ENCODE measurements at regions not wholly inside any gene's neighbourhood (a gene's known extent, or its start where the extent isn't known, plus 50 kb on each side); places are given as distances from the start of the nearest gene placed in this dataset.
"Not testable (repeated sequence)": the region's sequence is repeated elsewhere in the genome, so short reads cannot be mapped to it uniquely, and the experiment has no call there.

DNA sequence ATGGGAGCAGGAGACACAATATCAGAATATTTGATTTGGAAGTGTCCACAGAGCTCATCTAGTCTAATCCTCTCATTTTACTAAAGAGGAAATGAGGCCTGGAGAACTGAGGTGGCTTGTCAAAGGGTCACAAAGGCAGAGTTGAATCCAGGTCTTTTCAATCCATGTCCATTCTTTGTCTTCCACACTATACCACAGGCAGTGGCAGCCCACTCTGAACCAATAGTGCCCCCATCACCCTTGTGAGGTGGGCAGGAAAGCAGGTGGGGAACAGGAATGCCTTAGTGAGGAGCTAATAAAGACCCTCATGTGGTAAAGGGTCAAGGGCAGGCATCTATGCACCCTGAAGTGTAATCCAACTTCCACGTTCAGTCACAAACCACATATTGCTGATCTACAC is 134.8 kb upstream of the EGLN3 start:
- FAIRE-seq: no peak

DNA sequence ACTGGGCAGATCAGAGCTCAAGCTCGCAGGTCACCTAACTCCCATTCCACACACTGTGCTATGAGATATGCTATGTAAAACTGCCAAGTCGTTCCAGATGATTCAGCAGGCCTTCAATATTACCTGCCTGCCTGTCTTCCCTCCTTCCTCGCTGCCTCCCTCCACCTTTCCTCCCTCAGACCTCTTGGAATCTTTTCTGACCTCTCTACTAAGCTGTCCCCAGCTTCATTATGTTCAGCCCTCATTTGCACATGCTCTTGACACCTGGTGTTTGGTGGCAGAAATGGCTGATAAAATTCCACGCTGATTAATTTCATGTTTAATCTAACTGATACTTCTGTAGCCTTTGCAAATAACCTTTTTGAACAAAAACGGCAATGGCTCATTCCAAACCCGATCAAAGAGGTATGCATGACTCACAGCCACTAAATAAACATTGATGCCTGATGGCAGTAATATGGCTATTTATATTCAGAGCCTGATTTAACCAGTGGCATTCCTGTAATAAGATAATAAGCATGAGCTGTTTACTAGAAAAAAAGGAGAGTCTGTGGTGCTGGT is 130.8 kb upstream of the EGLN3 start:
- no peak for FAIRE-seq

DNA sequence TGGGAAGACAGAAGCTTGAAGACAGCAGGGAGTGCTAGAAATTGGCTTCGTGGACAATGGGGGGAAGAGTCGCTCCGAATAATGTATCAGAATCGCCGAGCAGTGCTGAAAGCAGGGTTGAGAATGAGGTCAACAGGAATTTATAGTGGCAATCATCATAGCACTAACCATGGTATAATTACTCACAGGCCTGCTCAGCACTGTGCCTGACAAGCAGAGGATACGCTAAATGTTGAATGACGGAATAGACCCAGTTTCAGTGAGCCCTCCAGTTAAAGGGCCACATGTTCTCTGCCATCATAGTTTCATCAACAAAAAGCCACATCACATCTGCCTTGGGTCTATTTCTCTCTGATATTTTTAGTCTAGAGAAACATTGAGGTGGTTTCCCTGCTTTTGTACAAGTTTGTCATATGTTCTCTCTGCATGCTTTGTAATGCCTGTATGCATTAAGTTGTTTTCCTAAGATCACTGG is 130.3 kb upstream of the EGLN3 start:
- no peak for FAIRE-seq

DNA sequence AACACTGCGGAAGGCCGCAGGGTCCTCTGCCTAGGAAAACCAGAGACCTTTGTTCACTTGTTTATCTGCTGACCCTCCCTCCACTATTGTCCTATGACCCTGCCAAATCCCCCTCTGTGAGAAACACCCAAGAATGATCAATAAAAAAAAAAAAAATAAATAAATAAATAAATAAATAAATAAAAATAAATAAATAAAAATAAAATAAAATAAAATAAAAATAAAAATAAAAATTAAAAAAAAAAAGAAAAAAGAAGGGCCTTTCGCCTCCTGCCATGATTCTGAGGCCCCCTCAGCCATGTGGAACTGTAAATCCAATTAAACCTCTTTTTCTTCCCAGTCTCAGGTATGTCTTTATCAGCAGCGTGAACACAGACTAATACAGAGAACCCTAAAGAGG is 128.8 kb upstream of the EGLN3 start:
- not testable (repeated sequence) for FAIRE-seq

DNA sequence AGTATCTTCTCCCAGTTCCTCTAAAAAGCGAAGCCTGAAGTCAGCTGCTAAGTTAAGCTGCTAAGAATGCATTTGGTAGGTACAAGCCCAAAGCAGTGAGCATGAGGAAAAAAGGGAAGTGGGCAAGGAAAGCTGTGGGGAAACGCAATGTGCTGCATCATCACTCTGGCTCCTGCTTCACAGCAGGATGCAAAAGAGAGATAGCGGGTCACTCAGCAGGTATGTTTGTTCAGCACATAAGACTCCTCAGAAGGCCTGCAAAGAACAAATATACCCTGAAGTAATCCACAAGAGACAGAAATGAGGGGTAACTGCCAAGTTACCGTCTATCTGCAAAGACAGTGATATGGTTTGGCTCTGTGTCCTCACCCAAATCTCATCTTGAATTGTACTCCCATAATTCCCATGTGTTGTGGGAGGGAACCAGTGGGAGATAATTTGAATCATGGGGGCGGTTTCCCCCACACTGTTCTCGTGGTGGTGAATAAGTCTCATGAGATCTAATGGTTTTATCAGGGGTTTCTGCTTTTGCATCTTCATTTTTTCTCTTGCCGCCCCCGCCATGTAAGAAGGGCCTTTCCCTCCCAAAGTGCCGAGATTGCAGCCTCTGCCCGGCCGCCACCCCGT is 127.4 kb upstream of the EGLN3 start:
- no peak for FAIRE-seq

DNA sequence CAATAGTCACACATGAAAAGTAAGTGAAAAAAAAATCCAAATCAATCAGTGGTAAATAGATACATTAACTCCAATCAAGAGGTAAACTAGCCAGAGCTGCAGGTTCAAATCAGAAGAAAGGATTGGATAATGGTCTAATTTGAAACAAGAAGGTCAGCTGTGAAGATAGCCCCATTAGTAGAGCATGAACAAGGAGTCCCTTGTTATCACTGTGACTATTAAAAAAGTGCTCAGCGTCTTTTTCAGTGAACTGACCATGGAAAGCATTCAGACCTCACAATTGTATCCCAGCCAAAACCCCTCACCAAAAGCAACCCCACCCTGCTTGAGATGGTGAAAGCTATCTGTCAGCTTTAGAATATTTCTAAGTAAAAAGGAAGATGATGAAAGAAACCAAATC is 125.0 kb upstream of the EGLN3 start:
- no peak for FAIRE-seq

DNA sequence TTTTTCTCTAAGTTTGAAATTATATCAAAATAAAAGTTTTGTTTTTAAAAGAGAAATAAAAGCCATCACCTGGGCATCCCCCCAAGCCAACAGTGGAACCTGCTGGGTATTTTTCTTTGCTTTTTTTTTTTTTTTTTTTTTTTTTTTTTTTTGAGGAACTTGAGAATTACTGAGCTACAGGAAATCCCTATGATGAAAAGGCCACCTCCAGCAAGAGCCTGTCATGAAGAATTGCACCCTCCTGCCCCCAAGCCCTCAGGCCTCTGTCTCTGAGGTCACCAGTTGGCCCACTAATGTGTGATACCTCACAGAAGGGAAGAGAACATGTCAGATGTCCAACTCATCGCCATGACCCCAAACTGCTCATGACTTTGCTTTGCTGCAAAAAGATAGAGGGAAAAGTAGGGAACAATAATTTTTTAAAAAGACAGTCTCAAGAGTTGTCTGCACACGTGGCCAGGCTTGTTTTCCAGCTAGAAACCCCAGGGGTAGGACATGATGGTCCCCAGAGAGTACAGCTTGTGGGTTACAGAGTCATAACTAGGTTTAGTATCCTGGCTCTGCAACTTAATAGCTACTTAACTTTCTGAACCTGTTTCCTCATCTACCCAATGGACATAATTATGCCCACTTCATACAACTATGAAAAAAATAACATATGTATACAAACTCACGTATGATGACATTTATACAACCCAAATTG is 124.3 kb upstream of the EGLN3 start:
- FAIRE-seq: no peak

DNA sequence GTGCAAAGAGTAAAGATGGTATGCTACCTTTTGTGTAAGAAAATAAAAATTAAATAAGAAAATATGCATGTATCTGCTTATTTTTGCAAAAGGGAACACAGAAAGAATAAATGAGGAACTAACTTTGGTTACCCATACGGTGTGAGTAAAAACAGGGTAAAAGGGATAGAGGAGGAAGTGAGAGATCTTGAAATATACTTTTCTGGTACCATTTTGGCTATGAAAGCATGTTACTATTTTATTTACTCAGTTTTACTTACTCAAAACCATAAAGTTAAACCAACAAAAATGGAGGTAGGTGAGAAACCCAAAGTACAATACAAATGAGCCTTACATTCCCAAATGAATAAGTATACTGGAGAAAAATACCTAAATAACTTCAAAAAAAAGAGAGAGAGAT is 122.0 kb upstream of the EGLN3 start:
- FAIRE-seq: no peak

DNA sequence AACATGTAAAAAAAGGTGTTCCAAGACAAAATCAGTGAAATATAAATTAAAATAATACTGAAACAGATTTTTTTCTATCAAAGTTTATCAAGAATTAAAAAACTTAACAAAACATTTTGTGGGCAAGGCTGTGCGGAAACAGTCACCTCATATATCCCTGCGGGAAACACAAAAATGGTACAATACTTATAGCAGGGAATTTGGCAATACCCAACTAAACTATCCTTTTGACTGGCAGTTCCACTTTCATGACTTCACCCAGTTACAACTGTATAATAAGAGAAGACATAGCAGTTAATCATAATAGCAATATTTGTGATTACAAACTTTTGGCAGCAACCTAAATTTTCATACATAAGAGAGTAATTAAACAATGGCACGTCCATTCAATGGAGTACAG is 121.5 kb upstream of the EGLN3 start:
- FAIRE-seq: no peak

DNA sequence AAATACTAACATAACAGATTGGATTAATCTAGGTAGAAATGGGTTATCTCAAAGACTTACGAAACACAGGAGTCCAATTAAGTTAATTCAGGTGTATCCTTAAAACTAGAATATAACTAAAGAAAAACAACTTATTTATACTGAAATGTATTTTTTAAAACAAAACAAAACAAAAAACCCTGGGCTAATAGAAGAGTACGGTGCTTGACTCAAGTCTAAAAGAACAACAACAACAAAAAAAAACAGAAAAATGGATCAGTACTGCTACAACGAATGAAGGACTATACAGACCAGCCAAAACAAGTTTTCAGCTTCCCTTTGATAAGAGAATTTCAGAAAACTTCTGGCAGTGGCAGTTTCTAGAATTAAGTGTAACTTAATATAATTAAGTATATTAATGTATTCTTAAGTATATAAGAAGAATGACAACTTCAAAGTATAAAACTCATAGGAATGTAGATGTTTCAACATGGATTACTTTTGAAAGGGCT is 120.1 kb upstream of the EGLN3 start:
- no peak for FAIRE-seq

DNA sequence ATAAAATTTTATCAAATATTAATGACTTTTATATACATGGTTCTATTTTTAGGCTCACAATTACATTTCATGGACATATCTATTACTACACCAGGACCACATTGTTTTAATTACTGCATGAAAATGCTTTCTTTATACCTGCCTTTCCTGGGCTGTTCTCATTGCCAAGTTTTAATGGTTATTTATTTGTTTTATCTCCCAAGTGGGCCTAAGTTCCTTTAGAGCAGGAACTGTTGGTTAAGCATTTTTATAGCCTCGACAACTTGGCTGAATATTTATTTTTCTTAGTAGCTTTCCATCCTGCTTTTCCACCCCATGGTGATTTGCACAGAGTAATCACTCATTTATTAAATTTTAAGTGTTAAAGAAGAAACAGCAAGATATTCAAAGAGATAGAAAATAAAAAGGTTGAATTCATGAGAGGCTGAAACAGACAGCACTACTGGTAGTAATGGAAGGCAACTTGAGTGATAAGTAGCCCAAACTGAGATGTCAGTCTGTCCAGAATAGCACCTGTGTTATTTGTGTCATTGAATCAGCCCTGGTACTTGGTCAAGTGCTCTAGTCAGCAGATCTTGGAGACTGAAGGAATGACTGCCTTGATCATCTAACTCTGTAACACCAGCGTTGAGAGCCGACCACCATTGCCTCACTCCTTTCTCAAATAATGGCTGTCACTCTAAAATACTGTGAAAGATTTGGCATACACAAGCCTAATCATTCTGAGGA is 119.1 kb upstream of the EGLN3 start:
- no peak for FAIRE-seq

DNA sequence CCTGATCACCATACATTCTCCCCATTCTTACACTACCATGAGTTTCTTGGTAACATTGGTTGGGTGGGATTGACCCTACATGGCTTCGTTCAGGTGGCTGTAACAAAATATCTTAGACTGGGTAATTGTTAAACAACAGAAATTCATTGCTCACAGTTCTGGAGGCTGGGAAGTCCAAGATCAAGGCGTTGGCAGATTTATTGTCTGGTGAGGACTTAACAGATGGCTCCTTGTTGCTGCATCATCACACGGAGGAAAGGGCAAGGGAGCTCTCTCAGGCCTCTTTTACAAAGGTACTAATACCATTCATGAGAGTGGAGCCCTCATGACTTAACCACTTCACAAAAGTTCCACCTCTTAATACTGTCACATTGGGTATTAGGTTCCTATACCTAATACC is 116.7 kb upstream of the EGLN3 start:
- FAIRE-seq: no peak

DNA sequence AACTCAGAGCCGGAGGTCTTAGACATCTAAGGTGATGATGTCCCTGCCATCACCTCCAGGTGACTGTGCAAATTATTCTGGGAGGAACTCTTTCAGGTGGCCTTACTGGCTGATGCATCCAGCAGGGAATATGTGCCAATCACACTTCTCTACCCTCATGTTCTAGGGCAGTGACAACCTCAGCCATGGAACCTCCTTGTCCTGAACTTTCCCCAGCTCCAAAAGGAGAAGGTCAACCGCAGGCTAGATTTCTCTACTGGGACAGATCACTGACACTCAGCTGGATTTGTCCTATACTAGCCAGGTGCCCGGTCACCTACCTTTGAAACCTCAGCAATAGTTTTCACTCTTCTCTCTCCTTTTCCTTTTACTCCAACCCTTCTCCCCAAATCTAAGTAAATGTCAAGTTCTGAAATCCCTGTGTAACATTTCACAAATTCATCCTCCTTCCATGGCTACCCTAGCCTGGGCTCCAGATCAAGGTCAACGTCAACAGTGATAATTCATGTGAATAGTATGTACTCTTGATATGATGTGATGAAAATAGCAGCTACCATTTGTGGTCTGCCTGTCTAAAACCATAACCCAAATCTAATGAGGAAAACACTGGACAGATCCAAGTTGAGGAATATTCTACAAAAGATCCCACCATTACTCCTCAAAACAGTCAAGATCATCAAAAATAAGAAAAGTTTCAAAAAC is 115.0 kb upstream of the EGLN3 start:
- no peak for FAIRE-seq

DNA sequence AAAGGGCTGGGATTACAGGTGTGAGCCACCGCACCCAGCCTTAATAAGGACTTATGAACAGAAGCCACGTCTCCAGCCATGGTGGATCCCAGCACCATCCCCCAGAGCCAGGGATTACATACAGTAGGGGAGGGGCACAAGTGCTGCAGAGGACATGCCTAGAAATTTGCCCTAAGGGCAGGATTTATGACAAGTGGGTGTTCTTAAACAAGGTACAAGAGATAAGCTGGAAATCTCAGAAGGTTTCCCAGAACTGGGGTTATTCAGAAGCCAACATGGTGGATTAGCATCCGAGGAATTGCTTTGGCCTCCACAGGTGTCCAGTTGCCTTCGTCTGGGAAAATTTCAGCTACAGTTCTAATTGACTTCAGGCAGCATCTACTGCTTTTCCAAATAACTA is 114.4 kb upstream of the EGLN3 start:
- FAIRE-seq: no peak

DNA sequence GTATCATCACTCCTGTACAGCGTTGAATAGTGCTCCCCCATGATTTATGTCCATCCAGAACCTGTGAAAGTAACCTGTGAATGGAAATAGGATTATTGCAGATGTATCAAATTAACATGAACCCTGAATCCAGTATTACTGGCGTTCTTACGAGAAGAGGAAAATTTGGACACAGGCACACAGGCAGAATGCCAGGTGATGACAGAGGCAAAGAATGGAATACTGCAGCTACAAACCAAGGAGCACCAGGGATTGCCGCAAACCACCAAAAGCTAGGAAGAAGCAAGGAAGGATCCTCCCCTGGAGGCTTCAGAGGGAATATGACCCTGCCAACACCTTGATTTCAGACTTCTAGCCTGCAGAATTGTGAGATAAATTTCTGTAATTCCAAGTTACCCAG is 113.5 kb upstream of the EGLN3 start:
- no peak for FAIRE-seq

DNA sequence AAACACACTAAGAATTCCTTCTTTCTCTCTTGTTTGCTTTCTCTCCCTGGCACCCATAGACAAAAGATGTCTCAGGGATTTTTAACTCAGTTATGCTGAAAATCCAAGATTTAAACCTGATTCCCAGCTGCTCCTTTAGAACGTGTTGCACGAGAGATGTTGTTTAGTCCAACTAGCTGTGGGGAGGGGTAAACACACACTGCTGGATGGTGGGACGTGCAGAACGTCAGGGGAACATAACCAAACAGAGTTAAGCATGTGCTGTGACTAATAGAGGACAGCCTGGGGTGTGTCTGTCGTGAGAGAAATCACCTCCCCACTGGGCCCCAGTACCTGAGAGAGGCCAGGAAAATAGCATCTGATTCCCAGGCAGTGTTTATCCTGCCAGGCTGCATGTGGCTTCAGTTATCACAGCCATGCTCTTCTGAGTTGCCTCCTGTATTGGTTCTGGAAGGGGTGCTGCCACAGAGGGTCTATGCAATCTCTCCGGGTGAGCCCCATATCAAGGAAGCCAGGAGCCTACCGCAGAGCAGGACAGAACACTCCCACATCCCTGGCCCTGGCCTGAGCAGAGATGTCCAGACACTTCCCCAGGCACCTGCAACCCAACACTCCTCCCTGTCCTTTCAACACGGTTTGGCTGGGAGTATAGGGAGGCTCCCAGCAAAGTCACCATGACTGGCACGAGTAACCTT is 112.7 kb upstream of the EGLN3 start:
- FAIRE-seq: no peak

DNA sequence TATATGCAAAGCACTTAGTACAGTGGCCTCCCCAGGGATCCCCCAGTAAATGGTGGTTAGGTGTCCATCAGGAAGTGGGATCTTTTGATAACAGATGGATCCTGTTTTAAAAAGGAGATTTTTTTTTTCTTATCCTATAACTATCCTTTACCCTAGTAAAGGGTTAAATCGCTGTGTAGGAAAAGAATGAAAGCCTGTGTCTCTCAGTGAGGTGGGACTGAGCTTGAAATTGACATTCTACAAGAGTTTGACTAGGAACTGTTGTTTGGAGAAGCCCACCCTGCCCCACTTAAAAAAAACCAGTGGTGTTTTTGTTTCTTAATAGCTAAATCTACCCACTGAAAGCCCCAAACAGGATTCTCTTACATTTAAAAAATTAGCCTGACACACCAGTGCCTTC is 112.2 kb upstream of the EGLN3 start:
- no peak for FAIRE-seq

DNA sequence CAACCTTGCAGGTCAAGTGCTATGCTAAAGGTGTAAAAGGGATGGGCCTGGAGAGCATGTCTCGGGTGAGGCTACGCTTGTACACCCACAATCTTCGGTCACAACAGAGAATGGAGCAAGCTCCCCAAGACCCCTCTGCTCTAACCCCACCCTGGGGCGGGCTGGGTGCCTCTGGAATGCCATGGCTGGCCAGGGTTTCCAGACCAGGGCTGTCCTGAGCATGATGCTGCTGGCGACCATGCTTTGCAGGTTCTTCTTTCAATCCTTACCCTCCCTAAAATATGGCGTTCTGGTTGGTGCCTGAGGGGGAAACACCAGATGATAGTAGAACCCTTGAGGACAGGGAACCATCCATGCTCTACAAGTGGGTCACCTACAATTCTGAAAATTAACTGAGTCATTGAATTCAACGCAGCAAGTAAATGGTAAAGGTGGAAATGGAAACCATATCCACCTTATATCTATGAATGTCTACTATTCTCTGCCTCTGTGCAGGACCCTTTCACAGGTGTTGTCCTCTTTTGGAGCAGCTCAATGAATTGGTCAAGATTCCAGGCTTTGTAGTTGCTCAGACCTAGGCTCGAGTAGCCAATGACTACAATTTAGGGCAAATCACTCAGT is 111.6 kb upstream of the EGLN3 start:
- FAIRE-seq: no peak

DNA sequence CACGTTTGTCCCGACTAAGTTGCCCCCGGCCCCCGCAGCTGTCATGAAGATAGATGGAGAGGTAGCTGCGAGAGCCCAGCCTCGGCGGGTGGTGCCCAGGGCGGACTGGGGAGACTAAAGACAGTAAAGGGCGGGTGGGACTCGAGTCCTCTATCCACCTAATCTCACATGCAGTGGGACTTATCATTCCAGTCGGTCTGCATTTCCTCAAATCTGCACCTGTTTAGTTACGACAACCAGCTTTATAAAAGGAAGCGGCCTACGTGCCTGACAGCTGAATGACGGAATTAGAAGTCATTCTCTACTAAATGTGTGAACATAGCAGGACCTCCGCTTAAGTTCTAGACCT is 109.8 kb upstream of the EGLN3 start:
- FAIRE-seq: no peak

DNA sequence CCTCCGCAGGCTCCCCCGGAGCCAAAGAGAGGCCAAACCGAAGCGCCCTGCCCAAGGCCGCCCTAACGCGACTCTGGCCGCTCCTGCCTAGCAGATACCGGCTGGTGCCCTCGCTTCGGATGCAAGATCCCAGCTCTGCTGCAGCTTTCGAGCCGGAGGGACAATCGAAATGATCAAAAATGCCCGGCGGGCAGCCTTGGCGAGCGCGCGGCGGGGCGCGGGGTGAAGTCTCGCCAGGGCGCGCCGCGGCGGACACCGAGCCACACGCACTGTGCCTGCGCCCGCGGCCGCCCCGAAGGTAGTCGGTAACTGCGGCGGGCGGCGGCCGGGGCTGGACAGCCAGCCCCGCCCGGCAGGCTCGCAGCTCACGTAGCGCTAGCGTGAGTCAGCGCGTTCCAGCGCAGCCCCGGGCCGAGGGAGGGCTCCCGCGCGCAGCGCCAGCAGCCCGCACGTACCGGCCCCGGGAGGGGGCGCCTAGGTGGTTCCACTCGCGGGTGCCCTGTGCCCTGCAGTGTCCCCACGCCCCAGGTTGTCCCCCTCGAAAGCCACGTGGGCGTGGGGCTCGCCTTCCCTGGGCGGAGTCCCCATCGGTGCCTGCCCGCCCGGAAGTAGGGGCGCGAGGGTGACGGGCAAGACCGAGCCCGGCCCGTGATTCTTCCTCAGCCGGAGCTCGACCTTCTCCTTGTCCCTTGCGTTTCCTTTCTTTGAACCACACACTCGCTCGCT is 109.2 kb upstream of the EGLN3 start:
- FAIRE-seq: no peak
